ENCODE measurements at regions not wholly inside any gene's neighbourhood (a gene's known extent, or its start where the extent isn't known, plus 50 kb on each side); places are given as distances from the start of the nearest gene placed in this dataset.

GRCh38 chr10:8531116-8531515 is 476.6 kb downstream of the GATA3 start:
- no peak for DNase-seq (ENCODE audit: low read depth in 2 of 2)
- no peak overlapping the region for H3K4me3 ChIP-seq (replicated peaks in 1 of 2; ENCODE audit: low read depth in 2 of 2, low read length in 2 of 2)
- TF ChIP-seq, protein P1, sequence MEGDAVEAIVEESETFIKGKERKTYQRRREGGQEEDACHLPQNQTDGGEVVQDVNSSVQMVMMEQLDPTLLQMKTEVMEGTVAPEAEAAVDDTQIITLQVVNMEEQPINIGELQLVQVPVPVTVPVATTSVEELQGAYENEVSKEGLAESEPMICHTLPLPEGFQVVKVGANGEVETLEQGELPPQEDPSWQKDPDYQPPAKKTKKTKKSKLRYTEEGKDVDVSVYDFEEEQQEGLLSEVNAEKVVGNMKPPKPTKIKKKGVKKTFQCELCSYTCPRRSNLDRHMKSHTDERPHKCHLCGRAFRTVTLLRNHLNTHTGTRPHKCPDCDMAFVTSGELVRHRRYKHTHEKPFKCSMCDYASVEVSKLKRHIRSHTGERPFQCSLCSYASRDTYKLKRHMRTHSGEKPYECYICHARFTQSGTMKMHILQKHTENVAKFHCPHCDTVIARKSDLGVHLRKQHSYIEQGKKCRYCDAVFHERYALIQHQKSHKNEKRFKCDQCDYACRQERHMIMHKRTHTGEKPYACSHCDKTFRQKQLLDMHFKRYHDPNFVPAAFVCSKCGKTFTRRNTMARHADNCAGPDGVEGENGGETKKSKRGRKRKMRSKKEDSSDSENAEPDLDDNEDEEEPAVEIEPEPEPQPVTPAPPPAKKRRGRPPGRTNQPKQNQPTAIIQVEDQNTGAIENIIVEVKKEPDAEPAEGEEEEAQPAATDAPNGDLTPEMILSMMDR (IDR thresholded peaks at IDR 0.05; ENCODE audit: low read depth, low read length) = no peak

GRCh38 chr10:8532647-8533046 is 478.2 kb downstream of the GATA3 start:
- TF ChIP-seq, protein P1 (IDR thresholded peaks at IDR 0.05; ENCODE audit: low read depth, low read length) = no peak
- no peak for DNase-seq (ENCODE audit: low read depth in 2 of 2)
- H3K4me3 ChIP-seq (replicated peaks in 1 of 2; ENCODE audit: low read depth in 2 of 2, low read length in 2 of 2) = no peak overlapping the region

DNA sequence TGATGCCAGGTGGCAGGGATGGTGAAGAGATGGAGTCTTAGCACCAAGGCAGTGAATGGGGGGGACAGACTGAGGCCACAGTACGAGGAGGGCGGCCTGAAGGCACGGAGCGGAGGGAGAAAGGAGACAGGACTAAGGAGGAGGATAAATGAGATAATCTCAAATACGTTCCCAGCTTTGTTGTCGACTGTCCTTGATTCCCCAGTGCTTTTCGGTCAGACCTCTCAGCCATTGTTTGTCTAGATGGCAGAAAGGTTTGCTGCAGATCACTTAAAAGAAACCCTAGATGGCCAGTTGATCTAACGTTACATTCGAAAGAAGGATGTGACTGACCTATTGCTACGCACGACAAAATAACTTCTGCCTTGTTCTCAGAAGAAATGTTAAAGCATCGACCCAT is 479.0 kb downstream of the GATA3 start:
- TF ChIP-seq, protein P1 (IDR thresholded peaks at IDR 0.05; ENCODE audit: low read depth, low read length) = no peak
- no peak for DNase-seq (ENCODE audit: low read depth in 2 of 2)
- H3K4me3 ChIP-seq (replicated peaks in 1 of 2; ENCODE audit: low read depth in 2 of 2, low read length in 2 of 2) = no peak overlapping the region

DNA sequence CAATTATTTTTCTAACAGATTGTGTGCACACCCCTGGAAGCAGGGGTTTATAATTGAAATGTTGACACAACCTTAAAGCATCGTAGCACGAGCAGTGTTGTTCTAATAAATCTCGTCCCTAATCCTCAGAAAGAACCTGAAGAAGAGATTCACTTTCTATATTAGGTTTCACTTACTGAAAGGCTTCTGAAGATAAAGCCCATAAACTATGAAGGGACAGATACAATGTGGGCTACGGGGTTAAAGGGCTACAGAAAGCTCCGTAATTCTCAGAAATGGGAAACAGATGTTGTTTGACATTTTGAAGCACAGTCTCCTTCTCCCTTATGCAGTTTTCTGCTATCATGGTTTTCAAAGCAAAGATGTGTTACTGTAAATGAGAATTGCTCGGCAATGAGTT is 479.6 kb downstream of the GATA3 start:
- TF ChIP-seq, protein P1 (IDR thresholded peaks at IDR 0.05; ENCODE audit: low read depth, low read length) = no peak
- H3K4me3 ChIP-seq (replicated peaks in 1 of 2; ENCODE audit: low read depth in 2 of 2, low read length in 2 of 2) = no peak overlapping the region
- no peak for DNase-seq (ENCODE audit: low read depth in 2 of 2)

- DNase-seq (ENCODE audit: low read depth in 2 of 2) = no peak
- TF ChIP-seq, protein P1 (IDR thresholded peaks at IDR 0.05; ENCODE audit: low read depth, low read length) = no peak
- no peak overlapping the region for H3K4me3 ChIP-seq (replicated peaks in 1 of 2; ENCODE audit: low read depth in 2 of 2, low read length in 2 of 2)
Measured at GRCh38 chr10:8534891-8535290, 480.4 kb downstream of the GATA3 start.

- no peak for DNase-seq (ENCODE audit: low read depth in 2 of 2)
- H3K4me3 ChIP-seq (replicated peaks in 1 of 2; ENCODE audit: low read depth in 2 of 2, low read length in 2 of 2) = no peak overlapping the region
- TF ChIP-seq, protein P1 (IDR thresholded peaks at IDR 0.05; ENCODE audit: low read depth, low read length) = no peak
Measured at GRCh38 chr10:8539056-8539455, 484.6 kb downstream of the GATA3 start.

GRCh38 chr10:8543361-8544056 is 489.0 kb downstream of the GATA3 start:
- TF ChIP-seq, protein P1 (IDR thresholded peaks at IDR 0.05; ENCODE audit: low read depth, low read length) = no peak
- no peak for DNase-seq (ENCODE audit: low read depth in 2 of 2)
- H3K4me3 ChIP-seq (replicated peaks in 1 of 2; ENCODE audit: low read depth in 2 of 2, low read length in 2 of 2) = no peak overlapping the region
